IPS-18a (cell line): ENCODE measurements at regions not wholly inside any gene's neighbourhood (a gene's known extent, or its start where the extent isn't known, plus 50 kb on each side); places are given as distances from the start of the nearest gene placed in this dataset.

Experiments used
- H3K27ac ChIP-seq: one replicate; pipeline ENCODE4 v1.5.1; 2013; ENCODE audit warnings: low read length
- H3K27me3 ChIP-seq: one replicate; pipeline ENCODE4 v1.6.1; 2013; ENCODE audit warnings: mild to moderate bottlenecking, low read length; ENCODE audit not compliant: control insufficient read depth, insufficient read depth
- H3K36me3 ChIP-seq: one replicate; pipeline ENCODE4 v1.6.1; 2013; ENCODE audit warnings: low read depth, low read length; ENCODE audit not compliant: control insufficient read depth
- H3K4me1 ChIP-seq: one replicate; pipeline ENCODE4 v1.6.1; 2013; ENCODE audit warnings: low read depth, low read length; ENCODE audit not compliant: control insufficient read depth
- H3K4me3 ChIP-seq: one replicate; pipeline ENCODE4 v1.5.1; 2013; ENCODE audit warnings: low read length
- H3K9ac ChIP-seq: one replicate; pipeline ENCODE4 v1.6.1; 2013; ENCODE audit warnings: mild to moderate bottlenecking, low read length, moderate library complexity
- H3K9me3 ChIP-seq: one replicate; pipeline ENCODE4 v1.6.1; 2013; ENCODE audit warnings: low read depth, low read length; ENCODE audit not compliant: control insufficient read depth

GRCh38 chr6:85126485-85127167, 323.3 kb upstream of the NT5E start:
- Histone ChIP-seq H3K4me1 (peaks cover 10% of the 10 kb centered on the region), H3K36me3 (no peaks in the 10 kb centered on the region), H3K27ac (no peak overlapping the region), H3K9me3 (no peaks in the 10 kb centered on the region), H3K9ac (peak overlapping the region; percentile 35), H3K4me3 (peak overlapping the region; percentile 55), H3K27me3 (no peaks in the 10 kb centered on the region)

GRCh38 chr6:85125526-85125925, 324.4 kb upstream of the NT5E start:
- peaks cover 10% of the 10 kb centered on the region for H3K4me1 ChIP-seq
- no peak overlapping the region for H3K9ac ChIP-seq
- no peaks in the 10 kb centered on the region for H3K9me3 ChIP-seq
- no peaks in the 10 kb centered on the region for H3K27me3 ChIP-seq
- no peak overlapping the region for H3K4me3 ChIP-seq
- H3K27ac ChIP-seq, result no peak overlapping the region
- H3K36me3 ChIP-seq, result no peaks in the 10 kb centered on the region

- no peaks in the 10 kb centered on the region for H3K9me3 ChIP-seq
- H3K27ac ChIP-seq, result no peak overlapping the region
- no peaks in the 10 kb centered on the region for H3K36me3 ChIP-seq
- no peak overlapping the region for H3K4me3 ChIP-seq
- no peaks in the 10 kb centered on the region for H3K27me3 ChIP-seq
- peaks cover 10% of the 10 kb centered on the region for H3K4me1 ChIP-seq
- no peak overlapping the region for H3K9ac ChIP-seq
Measured at GRCh38 chr6:85124472-85125354, 325.2 kb upstream of the NT5E start.

GRCh38 chr6:85121158-85121557, 328.7 kb upstream of the NT5E start:
- H3K27ac ChIP-seq, result no peak overlapping the region
- no peaks in the 10 kb centered on the region for H3K9me3 ChIP-seq
- H3K9ac ChIP-seq, result no peak overlapping the region
- H3K4me3 ChIP-seq, result no peak overlapping the region
- H3K4me1 ChIP-seq, result peaks cover under 1% of the 10 kb centered on the region
- no peaks in the 10 kb centered on the region for H3K36me3 ChIP-seq
- no peaks in the 10 kb centered on the region for H3K27me3 ChIP-seq

- Histone ChIP-seq H3K4me1 (no peaks in the 10 kb centered on the region), H3K27me3 (no peaks in the 10 kb centered on the region), H3K36me3 (no peaks in the 10 kb centered on the region), H3K9me3 (no peaks in the 10 kb centered on the region), H3K4me3 (no peak overlapping the region), H3K9ac (no peak overlapping the region), H3K27ac (no peak overlapping the region)
Measured at GRCh38 chr6:85118652-85119235, 331.1 kb upstream of the NT5E start.

GRCh38 chr6:85118233-85118632, 331.6 kb upstream of the NT5E start:
- Histone ChIP-seq H3K9ac (no peak overlapping the region), H3K9me3 (no peaks in the 10 kb centered on the region), H3K4me1 (no peaks in the 10 kb centered on the region), H3K27me3 (no peaks in the 10 kb centered on the region), H3K4me3 (no peak overlapping the region), H3K27ac (no peak overlapping the region), H3K36me3 (no peaks in the 10 kb centered on the region)

GRCh38 chr6:85116475-85116874, 333.4 kb upstream of the NT5E start:
- Histone ChIP-seq H3K36me3 (no peaks in the 10 kb centered on the region), H3K27me3 (no peaks in the 10 kb centered on the region), H3K4me1 (no peaks in the 10 kb centered on the region), H3K4me3 (no peak overlapping the region), H3K9me3 (no peaks in the 10 kb centered on the region), H3K9ac (no peak overlapping the region), H3K27ac (no peak overlapping the region)

GRCh38 chr6:85115876-85116275, 334.0 kb upstream of the NT5E start:
- Histone ChIP-seq H3K36me3 (no peaks in the 10 kb centered on the region), H3K27ac (no peak overlapping the region), H3K4me3 (no peak overlapping the region), H3K4me1 (no peaks in the 10 kb centered on the region), H3K9ac (no peak overlapping the region), H3K9me3 (no peaks in the 10 kb centered on the region), H3K27me3 (no peaks in the 10 kb centered on the region)

GRCh38 chr6:85115376-85115775, 334.5 kb upstream of the NT5E start:
- Histone ChIP-seq H3K27ac (no peak overlapping the region), H3K36me3 (no peaks in the 10 kb centered on the region), H3K9me3 (no peaks in the 10 kb centered on the region), H3K4me3 (no peak overlapping the region), H3K27me3 (no peaks in the 10 kb centered on the region), H3K4me1 (peaks cover under 1% of the 10 kb centered on the region), H3K9ac (no peak overlapping the region)

GRCh38 chr6:85114581-85114935, 335.3 kb upstream of the NT5E start:
- Histone ChIP-seq H3K4me1 (peaks cover 4% of the 10 kb centered on the region), H3K4me3 (no peak overlapping the region), H3K9me3 (no peaks in the 10 kb centered on the region), H3K9ac (no peak overlapping the region), H3K27ac (no peak overlapping the region), H3K36me3 (no peaks in the 10 kb centered on the region), H3K27me3 (no peaks in the 10 kb centered on the region)

- Histone ChIP-seq H3K4me1 (peaks cover 4% of the 10 kb centered on the region), H3K9ac (no peak overlapping the region), H3K4me3 (no peak overlapping the region), H3K9me3 (no peaks in the 10 kb centered on the region), H3K27ac (no peak overlapping the region), H3K27me3 (no peaks in the 10 kb centered on the region), H3K36me3 (no peaks in the 10 kb centered on the region)
Measured at GRCh38 chr6:85113934-85114580, 335.8 kb upstream of the NT5E start.
